GM12878 (cell line): ENCODE measurements at regions not wholly inside any gene's neighbourhood (a gene's known extent, or its start where the extent isn't known, plus 50 kb on each side); places are given as distances from the start of the nearest gene placed in this dataset.
A peak's percentile ranks its signal among the peaks of the same experiment; 100 is the strongest.

Source experiments
- ATAC-seq: fragments of 200-7000 bp; cut with Tn5 transposase; 3 replicates; pipeline ENCODE4 v1.9.1; 2020; ENCODE audit warnings: mild to moderate bottlenecking, moderate library complexity
- BruUV-seq: library from RNA; stranded (reverse); fragments of 400-500 nt; replicated peaks from 2 replicates; lab custom pipeline; 2021; lab: Mats Ljungman, UMichigan
- CTCF ChIA-PET: fragments of 300-600 bp; sonication (Branson Sonifier 250); formaldehyde crosslinking; extraction: SDS; loops from one replicate; lab custom pipeline; 2021; ENCODE audit warnings: inconsistent platforms; lab: Yijun Ruan, JAX
- POLR2A ChIA-PET: fragments of 350-600 bp; formaldehyde crosslinking; extraction: SDS; loops from one replicate; lab custom pipeline; 2021; ENCODE audit warnings: inconsistent platforms; lab: Charles Lee
- RAD21 ChIA-PET: fragments of 300-600 bp; sonication (Branson Sonifier 250); formaldehyde crosslinking; loops from one replicate; lab custom pipeline; 2023; ENCODE audit warnings: antibody characterized with exemption; ENCODE audit not compliant: unreplicated experiment; lab: Charles Lee
- SMC1A ChIA-PET: fragments of 300-600 bp; sonication (Branson Sonifier 250); formaldehyde crosslinking; loops from one replicate; lab custom pipeline; 2023; ENCODE audit not compliant: unreplicated experiment, uncharacterized antibody; lab: Charles Lee
- DNase-seq: peaks from one replicate; pipeline ENCODE4 v3.0.0-alpha.2; 2011; ENCODE audit warnings: low read depth, low spot score
- FAIRE-seq: peaks from 3 replicates; lab custom pipeline; 2011; peaks lifted over from hg19 to GRCh38; lab: Jason Lieb, UNC
- H2AFZ ChIP-seq: 2 replicates; pipeline ENCODE4 v1.6.0; 2011; ENCODE audit warnings: low read depth, low read length, control low read depth; ENCODE audit not compliant: control insufficient read depth
- H3K27ac ChIP-seq: 2 replicates; pipeline ENCODE4 v1.5.1; 2011; ENCODE audit warnings: control low read depth; ENCODE audit not compliant: control insufficient read depth, insufficient read depth
- H3K27me3 ChIP-seq, 2 experiments: replicated peaks in 1 of 2; 2 replicates each; pipeline versions ENCODE4 v1.6.0 to v1.6.1; 2011; ENCODE audit warnings: low read length in 1 of 2; ENCODE audit not compliant: control insufficient read depth in 2 of 2, insufficient read depth in 2 of 2
- H3K36me3 ChIP-seq, 2 experiments: 2 replicates each; pipeline ENCODE4 v1.5.1; 2011; ENCODE audit warnings: low read length in 1 of 2; ENCODE audit not compliant: control insufficient read depth in 2 of 2, insufficient read depth in 2 of 2
- H3K4me1 ChIP-seq: 2 replicates; pipeline ENCODE4 v1.6.1; 2011; ENCODE audit warnings: mild to moderate bottlenecking, low read length, moderate library complexity, mixed read lengths; ENCODE audit not compliant: control insufficient read depth, insufficient read depth
- H3K4me2 ChIP-seq: 2 replicates; pipeline ENCODE4 v1.6.0; 2011; ENCODE audit warnings: control low read depth; ENCODE audit not compliant: control insufficient read depth, insufficient read depth
- H3K4me3 ChIP-seq: fragments of 200-600 bp; sonication (generic); 2 replicates; pipeline ENCODE4 v1.5.1; 2016
- H3K79me2 ChIP-seq: 2 replicates; pipeline ENCODE4 v1.6.0; 2011; ENCODE audit warnings: low read length; ENCODE audit not compliant: control insufficient read depth, insufficient read depth
- H3K9ac ChIP-seq: 2 replicates; pipeline ENCODE4 v1.8.0; 2011; ENCODE audit warnings: low read length, control low read depth, mixed read lengths; ENCODE audit not compliant: control insufficient read depth, insufficient read depth
- H3K9me3 ChIP-seq: replicated peaks from 3 replicates; pipeline ENCODE4 v1.5.1; 2011; ENCODE audit warnings: mild to moderate bottlenecking, low read length; ENCODE audit not compliant: control insufficient read depth, insufficient read depth
- H4K20me1 ChIP-seq: 2 replicates; pipeline ENCODE4 v1.6.0; 2011; ENCODE audit not compliant: control insufficient read depth, insufficient read depth
- CBX5 ChIP-seq: sonication (generic); IDR thresholded peaks from 2 replicates; pipeline ENCODE4 v1.6.1; 2016; ENCODE audit warnings: low read depth, moderate library complexity, mild to moderate bottlenecking, inconsistent platforms
- FOXK2 ChIP-seq: fragments of 450-650 bp; IDR thresholded peaks from 2 replicates; pipeline ENCODE4 v1.6.1; 2017; ENCODE audit warnings: mild to moderate bottlenecking, moderate library complexity
- IKZF1 ChIP-seq: fragments of 450-650 bp; conservative IDR thresholded peaks from 2 replicates; pipeline ENCODE4 v1.6.1; 2017; ENCODE audit warnings: antibody characterized with exemption, mild to moderate bottlenecking
- MTA3 ChIP-seq: IDR thresholded peaks from 2 replicates; pipeline ENCODE4 v1.6.1; 2012; ENCODE audit warnings: low read length, inconsistent platforms, borderline replicate concordance
- NFXL1 ChIP-seq: fragments of 450-650 bp; IDR thresholded peaks from 2 replicates; pipeline ENCODE4 v1.6.1; 2017; ENCODE audit warnings: antibody characterized with exemption, mild to moderate bottlenecking, borderline replicate concordance
- NFYA ChIP-seq: IDR thresholded peaks from 2 replicates; pipeline ENCODE4 v1.6.1; 2011; ENCODE audit warnings: low read depth, mild to moderate bottlenecking, low read length, improper control_type of control experiment, borderline replicate concordance
- RFX5 ChIP-seq: IDR thresholded peaks from 2 replicates; pipeline ENCODE4 v1.6.1; 2011; ENCODE audit warnings: low read depth, low read length, improper control_type of control experiment
- TBL1XR1 ChIP-seq: IDR thresholded peaks from 2 replicates; pipeline ENCODE4 v1.6.1; 2012; ENCODE audit warnings: low read depth, low read length, improper control_type of control experiment
- TCF3 ChIP-seq: IDR thresholded peaks from 2 replicates; pipeline ENCODE4 v1.6.1; 2012; ENCODE audit warnings: low read depth, mild to moderate bottlenecking, low read length, borderline replicate concordance; ENCODE audit not compliant: insufficient read depth
- TCF7 ChIP-seq: IDR thresholded peaks from 2 replicates; pipeline ENCODE4 v1.6.1; 2014; ENCODE audit warnings: antibody characterized with exemption, borderline replicate concordance
- ZBED1 ChIP-seq: IDR thresholded peaks from 2 replicates; pipeline ENCODE4 v1.6.1; 2016; ENCODE audit warnings: borderline replicate concordance
- ZNF24 ChIP-seq: fragments of 450-650 bp; IDR thresholded peaks from 2 replicates; pipeline ENCODE4 v1.6.1; 2017; ENCODE audit warnings: antibody characterized with exemption, mild to moderate bottlenecking
- WGBS: methylation state at CpG from one replicate; pipeline ENCODE4 v1.1.6; 2016; ENCODE audit warnings: low lambda C conversion rate; ENCODE audit not compliant: insufficient replicate concordance, insufficient coverage; ENCODE audit errors: missing lambda C conversion rate; 5-methylcytosine and 5-hydroxymethylcytosine counted together
- in situ Hi-C: fragments of 300-500 bp; cut with MboI; formaldehyde crosslinking; loops from 9 replicates; pipeline ENCODE4 v1.14.3; 2018; ENCODE audit warnings: mixed read lengths
- intact Hi-C: fragments of 100-400 bp; cut with micrococcal nuclease; formaldehyde crosslinking; loops from one replicate; pipeline ENCODE4 v1.14.2; 2022; ENCODE audit not compliant: unreplicated experiment
- TF ChIP-seq, protein P1 (sequence below): IDR thresholded peaks from 2 replicates; pipeline ENCODE4 v1.6.1; 2012; ENCODE audit warnings: low read length, inconsistent platforms
- TF ChIP-seq, protein P2 (sequence below): fragments of 450-650 bp; IDR thresholded peaks from 2 replicates; pipeline ENCODE4 v1.6.1; 2014; ENCODE audit warnings: mild to moderate bottlenecking
- TF ChIP-seq, protein P3 (sequence below): fragments of 450-650 bp; IDR thresholded peaks from 2 replicates; pipeline ENCODE4 v1.6.1; 2017; ENCODE audit warnings: antibody characterized with exemption, mild to moderate bottlenecking, moderate library complexity
- TF ChIP-seq, protein P4 (sequence below): fragments of 450-650 bp; IDR thresholded peaks from 2 replicates; pipeline ENCODE4 v1.6.1; 2017; ENCODE audit warnings: mild to moderate bottlenecking, moderate library complexity

DNA sequence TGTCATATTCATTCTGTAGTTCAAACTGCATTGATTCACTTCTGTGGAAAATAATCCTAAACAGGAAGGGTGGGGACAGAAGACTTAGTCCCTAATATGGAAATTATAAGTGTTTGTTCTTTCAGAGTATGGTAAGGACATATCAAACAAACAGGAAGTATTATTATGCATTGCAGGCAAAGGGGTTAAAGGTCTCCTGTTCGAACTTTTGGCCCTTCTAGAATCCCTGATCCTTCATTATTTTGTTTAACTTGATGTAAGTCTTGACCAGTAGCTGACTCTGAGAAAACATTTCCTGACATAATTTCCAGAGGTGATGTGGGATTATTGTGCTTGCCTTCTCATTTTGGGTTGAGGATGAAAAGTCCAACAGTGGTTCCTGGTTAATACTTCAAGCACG, 215.4 kb upstream of the ADGRL2 start:
- Histone ChIP-seq H3K79me2 (no peaks in the 10 kb centered on the region), H3K36me3 (no peaks in the 10 kb centered on the region), H3K27ac (no peak overlapping the region), H3K4me1 (no peaks in the 10 kb centered on the region), H4K20me1 (no peaks in the 10 kb centered on the region), H2AFZ (no peak overlapping the region), H3K4me3 (no peak overlapping the region), H3K27me3 (no peaks in the 10 kb centered on the region; a peak in 1 of 4 replicates), H3K4me2 (no peak overlapping the region), H3K9ac (no peak overlapping the region), H3K9me3 (no peaks in the 10 kb centered on the region; the same call in 2 of the 3 replicates)
- ChIA-PET CTCF (interaction anchor here (1.0 to 9.2 kb wide), 3 partner anchors 35 to 174 kb away, joined by 3 to 63 read pairs (median 3); no protein-coding TSS in a partner anchor), POLR2A (interaction anchor here (1.1 to 3.1 kb wide), 3 partner anchors 9 to 19 kb away, joined by 3 to 11 read pairs (median 4); no protein-coding TSS in a partner anchor), SMC1A (interaction anchor here (0.8 to 18.8 kb wide), 10 partner anchors 7 to 175 kb away, joined by 3 to 210 read pairs (median 8); no protein-coding TSS in a partner anchor), RAD21 (interaction anchor here (0.9 to 3.1 kb wide), 7 partner anchors 8 to 69 kb away, joined by 3 to 19 read pairs (median 6); no protein-coding TSS in a partner anchor)
- BruUV-seq: no TSS peak
- intact Hi-C loops (no loop called here), in situ Hi-C loops (no loop called here)
- whole genome bisulfite sequencing: 50% methylated on average over 2 of the region's 2 CpGs
- DNase-seq: no peak
- no peak for FAIRE-seq
- no peak for ATAC-seq
- no peak for TF ChIP-seq MTA3
- no peak for TF ChIP-seq TCF7
- TF ChIP-seq IKZF1: no peak
- no peak for TF ChIP-seq ZBED1
- TF ChIP-seq, protein P1, sequence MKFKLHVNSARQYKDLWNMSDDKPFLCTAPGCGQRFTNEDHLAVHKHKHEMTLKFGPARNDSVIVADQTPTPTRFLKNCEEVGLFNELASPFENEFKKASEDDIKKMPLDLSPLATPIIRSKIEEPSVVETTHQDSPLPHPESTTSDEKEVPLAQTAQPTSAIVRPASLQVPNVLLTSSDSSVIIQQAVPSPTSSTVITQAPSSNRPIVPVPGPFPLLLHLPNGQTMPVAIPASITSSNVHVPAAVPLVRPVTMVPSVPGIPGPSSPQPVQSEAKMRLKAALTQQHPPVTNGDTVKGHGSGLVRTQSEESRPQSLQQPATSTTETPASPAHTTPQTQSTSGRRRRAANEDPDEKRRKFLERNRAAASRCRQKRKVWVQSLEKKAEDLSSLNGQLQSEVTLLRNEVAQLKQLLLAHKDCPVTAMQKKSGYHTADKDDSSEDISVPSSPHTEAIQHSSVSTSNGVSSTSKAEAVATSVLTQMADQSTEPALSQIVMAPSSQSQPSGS: no peak
- TF ChIP-seq RFX5: no peak
- TF ChIP-seq, protein P2, sequence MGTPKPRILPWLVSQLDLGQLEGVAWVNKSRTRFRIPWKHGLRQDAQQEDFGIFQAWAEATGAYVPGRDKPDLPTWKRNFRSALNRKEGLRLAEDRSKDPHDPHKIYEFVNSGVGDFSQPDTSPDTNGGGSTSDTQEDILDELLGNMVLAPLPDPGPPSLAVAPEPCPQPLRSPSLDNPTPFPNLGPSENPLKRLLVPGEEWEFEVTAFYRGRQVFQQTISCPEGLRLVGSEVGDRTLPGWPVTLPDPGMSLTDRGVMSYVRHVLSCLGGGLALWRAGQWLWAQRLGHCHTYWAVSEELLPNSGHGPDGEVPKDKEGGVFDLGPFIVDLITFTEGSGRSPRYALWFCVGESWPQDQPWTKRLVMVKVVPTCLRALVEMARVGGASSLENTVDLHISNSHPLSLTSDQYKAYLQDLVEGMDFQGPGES: no peak
- TF ChIP-seq, protein P3, sequence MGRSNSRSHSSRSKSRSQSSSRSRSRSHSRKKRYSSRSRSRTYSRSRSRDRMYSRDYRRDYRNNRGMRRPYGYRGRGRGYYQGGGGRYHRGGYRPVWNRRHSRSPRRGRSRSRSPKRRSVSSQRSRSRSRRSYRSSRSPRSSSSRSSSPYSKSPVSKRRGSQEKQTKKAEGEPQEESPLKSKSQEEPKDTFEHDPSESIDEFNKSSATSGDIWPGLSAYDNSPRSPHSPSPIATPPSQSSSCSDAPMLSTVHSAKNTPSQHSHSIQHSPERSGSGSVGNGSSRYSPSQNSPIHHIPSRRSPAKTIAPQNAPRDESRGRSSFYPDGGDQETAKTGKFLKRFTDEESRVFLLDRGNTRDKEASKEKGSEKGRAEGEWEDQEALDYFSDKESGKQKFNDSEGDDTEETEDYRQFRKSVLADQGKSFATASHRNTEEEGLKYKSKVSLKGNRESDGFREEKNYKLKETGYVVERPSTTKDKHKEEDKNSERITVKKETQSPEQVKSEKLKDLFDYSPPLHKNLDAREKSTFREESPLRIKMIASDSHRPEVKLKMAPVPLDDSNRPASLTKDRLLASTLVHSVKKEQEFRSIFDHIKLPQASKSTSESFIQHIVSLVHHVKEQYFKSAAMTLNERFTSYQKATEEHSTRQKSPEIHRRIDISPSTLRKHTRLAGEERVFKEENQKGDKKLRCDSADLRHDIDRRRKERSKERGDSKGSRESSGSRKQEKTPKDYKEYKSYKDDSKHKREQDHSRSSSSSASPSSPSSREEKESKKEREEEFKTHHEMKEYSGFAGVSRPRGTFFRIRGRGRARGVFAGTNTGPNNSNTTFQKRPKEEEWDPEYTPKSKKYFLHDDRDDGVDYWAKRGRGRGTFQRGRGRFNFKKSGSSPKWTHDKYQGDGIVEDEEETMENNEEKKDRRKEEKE: no peak
- no peak for TF ChIP-seq FOXK2
- no peak for TF ChIP-seq TCF3
- TF ChIP-seq NFXL1: no peak
- TF ChIP-seq TBL1XR1: no peak
- no peak for TF ChIP-seq NFYA
- no peak for TF ChIP-seq CBX5
- 0 out of 2 replicates have a peak, but pooled peaks have one; percentile 36 for TF ChIP-seq ZNF24
- TF ChIP-seq, protein P4, sequence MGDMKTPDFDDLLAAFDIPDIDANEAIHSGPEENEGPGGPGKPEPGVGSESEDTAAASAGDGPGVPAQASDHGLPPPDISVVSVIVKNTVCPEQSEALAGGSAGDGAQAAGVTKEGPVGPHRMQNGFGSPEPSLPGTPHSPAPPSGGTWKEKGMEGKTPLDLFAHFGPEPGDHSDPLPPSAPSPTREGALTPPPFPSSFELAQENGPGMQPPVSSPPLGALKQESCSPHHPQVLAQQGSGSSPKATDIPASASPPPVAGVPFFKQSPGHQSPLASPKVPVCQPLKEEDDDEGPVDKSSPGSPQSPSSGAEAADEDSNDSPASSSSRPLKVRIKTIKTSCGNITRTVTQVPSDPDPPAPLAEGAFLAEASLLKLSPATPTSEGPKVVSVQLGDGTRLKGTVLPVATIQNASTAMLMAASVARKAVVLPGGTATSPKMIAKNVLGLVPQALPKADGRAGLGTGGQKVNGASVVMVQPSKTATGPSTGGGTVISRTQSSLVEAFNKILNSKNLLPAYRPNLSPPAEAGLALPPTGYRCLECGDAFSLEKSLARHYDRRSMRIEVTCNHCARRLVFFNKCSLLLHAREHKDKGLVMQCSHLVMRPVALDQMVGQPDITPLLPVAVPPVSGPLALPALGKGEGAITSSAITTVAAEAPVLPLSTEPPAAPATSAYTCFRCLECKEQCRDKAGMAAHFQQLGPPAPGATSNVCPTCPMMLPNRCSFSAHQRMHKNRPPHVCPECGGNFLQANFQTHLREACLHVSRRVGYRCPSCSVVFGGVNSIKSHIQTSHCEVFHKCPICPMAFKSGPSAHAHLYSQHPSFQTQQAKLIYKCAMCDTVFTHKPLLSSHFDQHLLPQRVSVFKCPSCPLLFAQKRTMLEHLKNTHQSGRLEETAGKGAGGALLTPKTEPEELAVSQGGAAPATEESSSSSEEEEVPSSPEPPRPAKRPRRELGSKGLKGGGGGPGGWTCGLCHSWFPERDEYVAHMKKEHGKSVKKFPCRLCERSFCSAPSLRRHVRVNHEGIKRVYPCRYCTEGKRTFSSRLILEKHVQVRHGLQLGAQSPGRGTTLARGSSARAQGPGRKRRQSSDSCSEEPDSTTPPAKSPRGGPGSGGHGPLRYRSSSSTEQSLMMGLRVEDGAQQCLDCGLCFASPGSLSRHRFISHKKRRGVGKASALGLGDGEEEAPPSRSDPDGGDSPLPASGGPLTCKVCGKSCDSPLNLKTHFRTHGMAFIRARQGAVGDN: 0 out of 2 replicates have a peak, but pooled peaks have one; percentile 30
